Tibial nerve (tissue), 4 donors: ENCODE measurements at regions not wholly inside any gene's neighbourhood (a gene's known extent, or its start where the extent isn't known, plus 50 kb on each side); places are given as distances from the start of the nearest gene placed in this dataset.

Experiments
- DNase-seq, 2 donors: peaks; one replicate each; pipeline ENCODE4 v3.0.0-alpha.2; 2019; ENCODE audit warnings: low spot score in 2 of 2
- H3K27ac ChIP-seq, 4 donors: fragments of 200-600 bp; sonication (generic) in 3 of 4; one replicate each; pipeline ENCODE4 v1.5.1; 2017 to 2019; ENCODE audit warnings: mild to moderate bottlenecking in 1 of 4
- H3K27me3 ChIP-seq, 2 donors: fragments of 200-600 bp; sonication (generic) in 1 of 2; one replicate each; pipeline versions ENCODE4 v1.5.1 to v1.6.0; 2017 to 2019
- H3K36me3 ChIP-seq, 3 donors: fragments of 200-600 bp; sonication (generic); one replicate each; pipeline ENCODE4 v1.5.1; 2018 to 2019
- H3K4me1 ChIP-seq, 4 donors: fragments of 200-600 bp; sonication (generic) in 3 of 4; one replicate each; pipeline ENCODE4 v1.5.1; 2017 to 2019
- H3K4me3 ChIP-seq, 4 donors: fragments of 200-600 bp; sonication (generic) in 3 of 4; one replicate each; pipeline ENCODE4 v1.5.1; 2017 to 2019; ENCODE audit warnings: mild to moderate bottlenecking in 1 of 4, moderate library complexity in 1 of 4
- H3K9me3 ChIP-seq, 4 donors: fragments of 200-600 bp; sonication (generic) in 3 of 4; one replicate each; pipeline ENCODE4 v1.5.1; 2017 to 2019
- CTCF ChIP-seq, 5 experiments: fragments of 200-600 bp in 3 of 5; fragments of 450-650 bp in 2 of 5; sonication (generic) in 3 of 5; IDR thresholded peaks; one replicate each; pipeline ENCODE4 v1.5.1; 2016 to 2019; ENCODE audit warnings: antibody characterized with exemption in 5 of 5, mild to moderate bottlenecking in 3 of 5, moderate library complexity in 2 of 5
- EP300 ChIP-seq, 2 donors: sonication (generic); formaldehyde crosslinking; IDR thresholded peaks; one replicate each; pipeline ENCODE4 v1.6.1; 2017; ENCODE audit warnings: antibody characterized with exemption in 2 of 2, mild to moderate bottlenecking in 1 of 2
- POLR2A ChIP-seq, 2 donors: fragments of 450-650 bp; IDR thresholded peaks; one replicate each; pipeline ENCODE4 v1.6.1; 2017; ENCODE audit warnings: antibody characterized with exemption in 2 of 2, mild to moderate bottlenecking in 2 of 2, moderate library complexity in 2 of 2
- WGBS, 2 donors: methylation state at CpG; one replicate each; pipeline ENCODE4 v1.1.5; 2018; 5-methylcytosine and 5-hydroxymethylcytosine counted together

DNA sequence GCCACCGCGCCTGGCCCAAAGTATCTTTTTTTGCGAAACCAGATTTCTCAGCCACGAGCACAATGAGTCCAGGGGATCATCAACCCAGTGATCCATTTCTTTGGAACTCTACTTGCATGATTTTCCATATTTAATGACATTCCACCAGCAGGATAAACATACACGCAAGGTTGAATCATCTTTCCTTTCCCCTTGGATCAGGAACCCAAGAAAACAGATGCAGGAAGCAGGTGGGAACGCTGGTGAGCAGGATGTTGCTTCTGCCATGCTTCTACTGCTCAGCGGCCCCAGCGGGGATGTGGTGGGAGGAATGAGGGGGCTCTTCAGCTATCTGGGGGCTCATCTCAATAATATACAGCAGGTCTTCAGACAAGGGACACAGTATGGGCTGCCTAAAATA, 118.2 kb downstream of the SEC61B start:
- Histone ChIP-seq H3K4me1 (peaks cover 0 to 3% (median 0%) of the 10 kb centered on the region in 4 donors), H3K36me3 (no peaks in the 10 kb centered on the region), H3K27me3 (no peaks in the 10 kb centered on the region), H3K4me3 (no peak overlapping the region), H3K9me3 (no peaks in the 10 kb centered on the region), H3K27ac (no peak overlapping the region)
- TF ChIP-seq POLR2A (IDR thresholded peaks at IDR 0.05) (no peak), CTCF (IDR thresholded peaks at IDR 0.05) (no peak), EP300 (IDR thresholded peaks at IDR 0.05) (no peak)
- 86 to 89% methylated on average over 8 of the region's 8 CpGs for WGBS, 2 donors
- DNase-seq, result no peak

- no peak overlapping the region for H3K27ac ChIP-seq
- 69 to 72% methylated on average over 5 of the region's 5 CpGs for WGBS, 2 donors
- H3K4me3 ChIP-seq, result no peak overlapping the region
- peaks cover 0 to 11% (median 2%) of the 10 kb centered on the region in 4 donors for H3K4me1 ChIP-seq
- H3K27me3 ChIP-seq, result no peaks in the 10 kb centered on the region
- no peak for DNase-seq
- no peaks in the 10 kb centered on the region for H3K9me3 ChIP-seq
- TF ChIP-seq POLR2A (IDR thresholded peaks at IDR 0.05) (no peak), CTCF (IDR thresholded peaks at IDR 0.05) (no peak), EP300 (IDR thresholded peaks at IDR 0.05) (no peak)
- H3K36me3 ChIP-seq, result no peaks in the 10 kb centered on the region
Measured at GRCh38 chr9:99341686-99342085, 119.6 kb downstream of the SEC61B start.

DNA sequence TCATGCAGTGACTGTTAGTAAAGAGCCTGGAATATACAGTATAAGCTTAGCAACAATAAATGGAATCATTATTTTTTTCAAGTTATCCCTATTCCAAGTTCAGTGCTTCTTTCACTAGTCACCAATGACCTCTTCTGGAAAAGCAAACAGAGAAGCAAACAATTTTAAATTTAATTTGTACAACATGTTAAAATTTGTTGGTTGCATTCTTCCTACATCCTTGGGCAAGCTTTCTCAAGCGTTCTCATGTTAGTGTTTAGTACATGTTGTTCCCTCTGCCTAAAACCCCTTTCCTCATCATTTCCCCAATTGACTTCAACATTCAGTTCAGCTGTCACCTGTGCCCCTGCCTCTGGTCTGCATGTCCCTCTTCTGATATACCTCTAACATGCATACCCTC, 123.4 kb downstream of the SEC61B start:
- TF ChIP-seq CTCF (IDR thresholded peaks at IDR 0.05) (no peak), EP300 (IDR thresholded peaks at IDR 0.05) (peak in 1 of 2 donors; percentile 31)
- peaks cover 0 to 11% (median 2%) of the 10 kb centered on the region in 4 donors for H3K4me1 ChIP-seq
- H3K4me3 ChIP-seq, result no peak overlapping the region
- H3K9me3 ChIP-seq, result no peaks in the 10 kb centered on the region
- no peaks in the 10 kb centered on the region for H3K27me3 ChIP-seq
- no peaks in the 10 kb centered on the region for H3K36me3 ChIP-seq
- WGBS, 2 donors, result 42 to 59% methylated on average over 1 of the region's 1 CpG
- H3K27ac ChIP-seq, result peak overlapping the region in 1 of 4 donors; percentile 43
- DNase-seq, result no peak

DNA sequence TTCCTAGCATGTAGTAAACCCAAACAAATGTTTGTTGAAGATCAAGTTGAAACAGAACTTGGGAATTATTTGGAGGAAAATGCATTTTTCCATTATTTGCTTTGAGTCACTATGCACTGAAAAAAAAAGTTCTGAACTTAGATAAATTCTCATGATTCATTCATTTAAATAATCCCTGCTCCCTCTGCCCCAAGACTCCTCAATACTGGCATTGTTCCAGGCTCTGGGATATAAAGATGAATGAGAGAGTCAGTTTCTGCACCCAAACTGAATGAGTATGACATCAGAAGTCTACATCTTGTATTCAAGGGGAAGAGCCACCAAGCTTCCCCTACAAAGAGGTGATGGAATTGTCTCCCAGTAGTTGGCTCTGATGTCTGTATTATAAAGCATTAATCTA, 123.9 kb downstream of the SEC61B start:
- H3K27ac ChIP-seq, result peak overlapping the region in 1 of 4 donors; percentile 43
- TF ChIP-seq EP300 (IDR thresholded peaks at IDR 0.05) (no peak), CTCF (IDR thresholded peaks at IDR 0.05) (no peak), POLR2A (IDR thresholded peaks at IDR 0.05) (no peak)
- no peaks in the 10 kb centered on the region for H3K27me3 ChIP-seq
- peaks cover 0 to 11% (median 2%) of the 10 kb centered on the region in 4 donors for H3K4me1 ChIP-seq
- no peaks in the 10 kb centered on the region for H3K9me3 ChIP-seq
- no peak for DNase-seq
- H3K4me3 ChIP-seq, result no peak overlapping the region
- H3K36me3 ChIP-seq, result no peaks in the 10 kb centered on the region

DNA sequence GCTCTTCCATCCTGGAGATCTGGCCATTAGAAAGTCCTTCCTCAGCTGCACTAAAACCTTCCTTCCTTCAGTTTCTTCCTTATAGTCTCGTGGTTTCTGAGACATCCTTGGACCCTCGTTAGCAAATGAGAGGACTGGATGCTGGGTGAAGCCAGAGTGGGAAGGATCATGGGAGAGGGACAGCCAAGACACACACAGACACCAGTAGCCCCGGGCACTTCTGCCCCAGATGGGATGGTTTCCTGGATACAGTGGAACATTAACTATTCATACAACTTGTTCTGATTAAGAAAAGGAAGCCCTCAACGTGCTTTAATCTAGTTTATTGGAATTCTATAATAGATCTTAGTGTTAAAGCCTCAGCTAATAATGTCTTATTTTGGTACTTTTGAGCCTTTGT, 125.5 kb downstream of the SEC61B start:
- no peak for DNase-seq
- no peaks in the 10 kb centered on the region for H3K9me3 ChIP-seq
- no peaks in the 10 kb centered on the region for H3K27me3 ChIP-seq
- peaks cover 0 to 11% (median 2%) of the 10 kb centered on the region in 4 donors for H3K4me1 ChIP-seq
- no peaks in the 10 kb centered on the region for H3K36me3 ChIP-seq
- TF ChIP-seq POLR2A (IDR thresholded peaks at IDR 0.05) (no peak), CTCF (IDR thresholded peaks at IDR 0.05) (no peak), EP300 (IDR thresholded peaks at IDR 0.05) (no peak)
- H3K27ac ChIP-seq, result no peak overlapping the region
- 56 to 59% methylated on average over 4 of the region's 4 CpGs for WGBS, 2 donors
- H3K4me3 ChIP-seq, result no peak overlapping the region
